Stimulated activated CD8-positive, alpha-beta memory T cell treated with anti-CD3 and anti-CD28 coated beads, Interleukin-4, amount 100 ng/mL, for 4 hours (primary cell): ENCODE measurements at regions not wholly inside any gene's neighbourhood (a gene's known extent, or its start where the extent isn't known, plus 50 kb on each side); places are given as distances from the start of the nearest gene placed in this dataset.

ENCODE experiments used
- DNase-seq, 2 donors: peaks; one replicate each; pipeline ENCODE4 v3.0.0-alpha.2; 2020; ENCODE audit warnings: low read depth in 2 of 2, low spot score in 1 of 2

DNA sequence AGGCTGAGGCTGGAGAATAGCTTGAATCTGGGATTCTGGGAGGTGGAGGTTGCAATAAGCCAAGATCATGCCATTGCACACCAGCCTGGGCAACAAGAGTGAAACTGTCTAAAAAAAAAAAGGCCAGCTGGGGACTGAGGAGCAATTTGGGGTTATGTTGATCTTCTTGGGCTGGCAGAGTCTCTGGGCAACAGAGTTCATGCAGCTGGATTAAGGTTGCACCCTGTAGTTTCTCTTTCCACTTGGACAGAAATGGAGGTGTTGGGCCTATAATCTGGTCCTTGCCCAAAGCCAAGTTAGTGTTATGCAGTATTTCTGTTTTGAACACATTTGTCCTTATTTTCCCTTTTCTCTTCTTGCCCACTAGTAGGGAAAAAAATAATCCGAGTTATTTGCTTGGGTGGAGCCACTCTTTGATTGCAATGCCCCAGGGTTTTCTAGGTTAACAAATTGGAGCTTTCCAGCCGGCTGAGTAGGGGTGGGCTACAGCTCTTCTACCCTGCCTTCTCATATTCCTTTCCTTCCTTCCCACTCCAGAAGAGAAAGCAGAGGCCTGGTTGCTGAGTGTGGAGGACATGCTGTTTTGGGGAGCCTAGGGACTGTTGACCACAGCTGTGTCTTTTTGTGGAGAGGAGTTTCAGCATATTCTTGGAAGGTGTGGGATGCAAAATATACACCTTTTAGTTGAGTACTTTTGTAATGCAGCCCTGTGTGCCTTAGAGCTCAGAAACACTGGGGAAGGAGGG is 213.9 kb downstream of the SOX4 start:
- no peak for DNase-seq

DNA sequence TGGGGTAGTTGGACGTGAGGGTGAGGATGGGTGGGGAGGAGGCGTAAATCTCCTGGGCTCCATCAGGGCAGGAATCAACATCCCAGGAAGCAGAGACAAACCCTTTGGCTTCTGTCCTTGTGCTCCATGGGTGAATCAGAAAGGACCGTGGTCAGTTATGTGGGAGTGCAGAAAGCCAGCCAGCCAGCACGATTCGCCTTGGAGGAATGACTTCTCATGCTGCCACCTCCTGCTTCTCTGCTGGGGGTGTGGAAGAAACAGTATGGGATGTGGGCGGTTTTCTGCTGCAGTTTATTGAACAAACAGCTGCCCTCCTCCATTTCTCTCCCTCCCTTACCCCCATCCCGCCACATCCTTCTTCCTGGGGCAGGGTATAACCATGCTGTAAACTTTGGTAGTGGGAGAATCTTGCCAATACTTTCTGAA is 214.5 kb downstream of the SOX4 start:
- no peak for DNase-seq

GRCh38 chr6:21808551-21809242 is 215.1 kb downstream of the SOX4 start:
- DNase-seq: no peak

GRCh38 chr6:21811484-21811883 is 217.9 kb downstream of the SOX4 start:
- no peak for DNase-seq

DNA sequence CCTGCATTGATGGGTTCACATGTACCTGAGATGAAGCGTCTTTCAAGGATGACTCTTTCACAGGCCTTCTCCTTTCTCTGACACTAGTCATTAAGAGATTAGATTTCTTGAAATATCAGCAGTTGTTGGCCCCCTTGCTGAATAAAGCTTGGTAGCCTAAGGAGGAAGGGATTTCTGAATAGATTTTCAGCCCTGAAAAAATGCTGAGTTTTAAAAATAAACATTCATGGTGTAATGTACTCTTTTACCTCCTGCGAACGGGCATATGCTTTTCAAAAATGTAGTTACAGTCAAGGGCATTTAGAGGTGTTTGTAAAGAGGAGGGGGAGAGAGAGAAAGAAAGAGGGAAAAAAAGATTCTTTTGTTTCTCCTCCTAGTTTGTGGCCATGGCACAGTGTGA is 222.7 kb downstream of the SOX4 start:
- no peak for DNase-seq

DNA sequence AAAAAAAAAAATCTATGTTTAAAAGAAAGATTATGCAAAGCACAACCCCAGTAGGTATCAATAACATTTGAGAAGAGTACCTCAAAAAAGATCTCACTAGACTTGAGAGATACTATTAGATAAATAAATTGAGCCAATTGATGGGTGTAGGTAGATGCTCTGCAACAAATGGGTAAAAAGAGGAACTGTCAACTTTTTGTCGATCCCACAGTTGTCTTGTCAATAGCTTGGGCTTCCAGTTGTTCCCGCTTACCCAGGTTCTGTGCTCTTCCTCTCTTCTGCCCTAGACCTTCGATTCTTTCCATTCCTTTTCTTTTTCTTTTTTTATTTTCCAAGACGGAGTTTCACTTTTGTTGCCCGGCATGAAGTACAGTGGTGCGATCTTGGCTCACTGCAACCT is 226.9 kb downstream of the SOX4 start:
- no peak for DNase-seq

- DNase-seq: no peak
These were observed 229.8 kb downstream of the SOX4 start for GRCh38 chr6:21823371-21823770.

DNA sequence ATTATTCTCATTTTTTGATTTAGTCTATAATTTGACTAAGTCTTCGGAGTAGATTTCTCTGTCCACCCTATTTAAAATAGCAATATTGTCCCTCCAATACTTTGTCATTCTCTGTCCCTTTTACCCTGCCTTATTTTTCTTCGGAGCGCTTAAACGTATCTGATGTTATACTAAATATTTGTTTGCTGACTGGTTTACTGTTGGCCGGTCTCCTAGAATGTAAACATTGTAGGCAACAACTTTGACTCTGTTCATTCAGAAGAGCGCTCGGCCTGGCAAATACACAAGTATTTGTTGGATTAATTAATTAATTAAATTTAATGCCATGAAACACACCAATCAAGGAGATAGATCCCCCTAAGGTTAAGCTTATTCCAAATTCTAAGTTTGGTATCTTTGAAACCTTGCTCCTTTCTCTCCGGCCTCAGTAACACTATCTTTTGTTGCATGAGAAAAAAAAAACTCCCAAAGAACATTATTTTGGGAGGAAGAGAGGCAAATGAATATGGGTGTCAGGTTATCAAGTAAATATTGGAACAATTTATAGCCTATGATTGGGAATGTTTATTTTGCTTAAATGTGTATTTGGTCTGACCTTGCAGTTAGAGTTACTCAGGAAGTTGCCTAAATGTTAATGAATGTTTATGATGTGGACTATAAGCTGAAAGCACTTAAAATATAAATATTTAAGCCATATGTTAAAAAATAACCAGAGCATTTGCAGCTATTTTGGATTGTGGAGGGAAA is 231.1 kb downstream of the SOX4 start:
- no peak for DNase-seq

DNA sequence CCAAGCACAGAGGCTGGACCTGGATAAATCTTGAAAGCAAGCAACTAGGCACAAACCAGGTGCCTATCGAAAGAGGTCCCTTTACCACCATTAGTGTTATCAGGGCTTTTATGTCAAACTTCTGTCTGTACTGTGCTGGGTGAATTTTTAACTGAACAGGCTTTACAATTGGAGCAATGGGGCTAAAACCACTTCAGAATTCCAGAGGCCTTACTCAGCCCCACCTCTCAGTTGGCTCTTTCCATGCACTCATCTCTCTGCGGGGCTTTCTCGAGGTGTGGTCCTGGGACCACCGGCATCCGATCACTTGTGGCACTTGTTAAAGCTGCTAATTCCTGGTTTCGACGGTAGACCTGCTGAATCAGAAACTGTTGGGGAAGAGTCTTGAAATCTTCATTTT is 232.5 kb downstream of the SOX4 start:
- DNase-seq: no peak

GRCh38 chr6:21826904-21827303 is 233.4 kb downstream of the SOX4 start:
- no peak for DNase-seq

DNA sequence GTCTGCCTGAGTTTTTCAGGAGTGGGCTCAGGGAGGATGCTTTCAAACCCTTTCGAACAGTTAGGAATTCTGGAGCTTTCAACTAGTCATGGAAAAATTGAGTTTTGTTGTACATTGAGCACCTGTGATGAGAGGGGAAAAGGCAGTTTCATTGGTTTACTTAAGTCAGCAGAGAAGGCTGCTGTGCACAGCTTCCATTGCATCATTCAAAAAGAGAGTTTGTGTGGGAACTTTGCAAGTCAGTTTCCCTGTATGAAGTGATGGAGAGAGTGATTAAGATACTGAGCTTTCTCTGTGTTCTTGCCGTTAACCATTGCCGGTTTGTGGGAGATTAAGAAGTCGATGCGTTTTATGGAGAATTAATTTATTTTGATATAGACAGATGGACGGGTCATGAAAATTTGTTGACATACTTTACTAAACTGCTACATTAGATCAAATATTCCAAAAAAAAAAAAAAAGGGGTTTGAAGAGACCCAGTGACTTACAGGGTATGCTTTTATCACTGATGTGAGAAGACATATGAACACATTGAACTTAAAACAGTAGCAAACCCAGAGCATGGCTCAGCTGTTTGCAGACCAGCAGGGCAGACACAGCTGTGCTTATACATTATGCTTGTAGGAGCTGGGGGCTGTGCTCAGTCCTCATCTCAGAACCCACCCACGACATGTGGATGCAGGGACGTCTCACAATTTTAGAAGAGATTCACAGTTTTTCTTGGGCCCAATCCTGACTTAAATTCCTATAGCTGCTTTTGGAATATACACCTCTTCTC is 234.1 kb downstream of the SOX4 start:
- DNase-seq: no peak

GRCh38 chr6:21828704-21829103 is 235.2 kb downstream of the SOX4 start:
- no peak for DNase-seq

DNA sequence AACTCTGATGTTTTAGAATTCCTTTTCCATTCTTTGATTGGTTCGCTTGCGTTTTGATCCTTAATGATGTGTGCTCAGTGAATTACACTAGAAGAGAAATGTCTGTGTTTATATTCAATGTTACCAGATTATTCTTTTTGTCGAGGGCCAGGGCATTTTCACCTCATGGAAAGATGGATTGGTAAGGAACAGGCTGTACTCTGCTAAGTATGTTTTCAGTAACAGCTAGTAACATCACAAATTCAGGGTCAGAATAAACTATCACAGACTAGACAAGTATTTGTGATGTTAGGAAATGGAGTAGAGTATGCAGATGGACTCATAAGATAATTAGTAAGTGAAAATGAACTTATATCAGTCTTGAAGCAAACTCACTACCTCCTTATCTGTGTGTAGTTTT is 235.6 kb downstream of the SOX4 start:
- no peak for DNase-seq

DNA sequence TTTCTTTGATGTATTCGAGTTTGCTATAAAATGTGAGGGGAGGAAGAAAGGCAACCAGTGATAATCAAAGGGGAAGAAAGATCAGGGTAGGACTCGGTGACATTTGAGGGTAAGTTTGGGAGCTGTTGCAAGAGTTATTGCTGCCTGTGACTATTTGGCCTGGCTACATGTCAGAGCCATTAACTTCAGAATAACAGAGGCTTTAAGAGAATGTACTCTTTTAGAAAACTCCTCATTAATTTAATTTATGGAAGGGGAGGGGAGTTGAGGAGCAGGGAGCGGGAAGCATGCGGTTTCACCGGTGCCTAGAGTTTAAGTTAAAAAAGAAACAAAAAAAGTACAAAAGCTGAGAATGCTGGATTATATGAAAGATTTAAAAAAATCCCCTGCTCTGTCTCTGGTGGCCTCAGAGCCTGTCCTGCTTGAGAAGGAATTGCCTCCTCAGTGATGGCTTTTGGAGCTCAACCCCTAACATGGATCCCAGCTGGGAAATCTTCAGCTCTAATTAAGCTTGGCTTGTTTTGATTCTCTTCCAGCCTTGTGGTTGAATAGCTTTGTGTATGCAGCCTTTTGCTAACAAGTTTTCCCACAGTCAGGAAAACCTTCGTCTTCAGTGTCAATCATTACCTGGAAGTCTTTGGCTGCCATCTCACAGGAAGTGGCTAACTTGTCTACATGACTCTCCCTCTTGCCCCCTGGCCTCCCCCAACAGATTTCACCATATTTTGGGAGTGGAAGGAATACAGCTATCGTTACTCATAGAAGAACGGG is 238.2 kb downstream of the SOX4 start:
- DNase-seq: no peak

DNA sequence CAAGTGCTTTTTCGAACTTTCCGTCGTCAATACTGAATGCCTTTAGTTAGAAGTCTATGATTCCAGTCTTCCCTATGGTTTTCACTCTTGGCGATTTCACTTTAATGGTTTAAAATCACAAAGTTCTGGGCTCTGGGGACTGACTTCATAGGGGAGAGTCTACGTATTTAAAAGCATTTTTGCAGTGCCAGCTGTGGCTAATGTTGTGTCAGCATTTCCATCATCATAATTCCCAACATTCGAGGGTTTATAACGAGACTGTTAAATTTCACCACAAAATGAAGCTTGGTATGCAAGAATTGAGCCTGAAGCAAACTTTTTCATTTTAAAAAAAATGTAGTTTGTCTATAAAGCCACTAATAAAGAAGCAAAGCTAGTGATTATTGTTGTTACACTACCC is 242.7 kb downstream of the SOX4 start:
- no peak for DNase-seq

GRCh38 chr6:21836772-21837425 is 243.3 kb downstream of the SOX4 start:
- no peak for DNase-seq

DNA sequence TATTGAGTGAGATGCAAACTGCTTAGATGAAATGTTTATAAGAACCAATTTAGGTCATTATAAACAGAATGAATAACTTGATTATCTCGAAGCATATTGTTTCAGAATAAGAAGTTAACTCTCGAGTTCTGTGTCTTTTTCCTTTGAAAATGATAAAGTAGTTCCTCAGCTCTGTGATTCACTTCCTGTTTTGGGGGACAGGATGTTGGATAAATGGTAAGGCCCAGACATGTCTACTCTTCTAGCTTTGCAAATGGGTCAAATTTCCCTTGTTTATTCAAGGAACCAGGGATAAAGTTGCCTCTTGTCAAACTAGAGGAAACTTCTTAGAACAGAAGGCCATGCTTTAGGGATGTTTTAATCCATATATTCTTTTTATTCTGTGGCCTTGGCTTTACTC is 246.9 kb downstream of the SOX4 start:
- no peak for DNase-seq

DNA sequence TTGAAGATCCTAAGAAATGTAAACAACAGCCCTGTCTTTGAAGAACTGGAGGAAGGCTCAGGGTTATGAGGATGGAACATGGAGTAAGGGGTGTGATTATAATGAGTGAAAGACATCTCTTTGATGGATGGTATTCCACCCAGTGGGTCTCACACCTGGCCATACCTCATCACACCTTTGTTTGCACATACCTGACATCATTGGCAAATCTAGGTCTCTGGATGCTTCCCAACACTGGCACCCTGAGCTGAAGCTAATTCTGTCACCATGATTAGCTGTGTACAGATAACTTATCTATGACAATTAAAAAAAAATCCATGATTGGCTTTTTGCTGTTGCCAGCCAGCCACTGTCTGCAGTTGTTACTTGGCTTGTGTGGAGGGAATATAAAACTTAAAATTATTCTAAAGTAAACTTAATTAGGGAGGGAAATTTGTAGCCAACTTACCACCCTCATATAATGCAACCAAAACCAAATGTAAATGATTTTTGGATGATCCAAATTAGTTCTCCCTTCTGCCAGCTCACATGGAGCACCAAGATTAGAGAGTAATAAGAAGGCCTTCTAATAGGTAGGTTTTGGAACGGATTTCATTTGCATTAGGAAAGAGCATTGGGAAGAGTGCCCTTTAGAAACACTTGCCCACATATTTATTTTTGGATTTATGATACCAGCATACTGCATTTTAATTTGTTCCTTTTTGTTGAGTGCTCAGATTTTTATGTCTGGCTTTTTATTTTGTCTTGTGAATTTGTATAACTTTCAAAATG is 249.5 kb downstream of the SOX4 start:
- DNase-seq: no peak

- DNase-seq: no peak
These were observed 250.8 kb downstream of the SOX4 start for GRCh38 chr6:21844120-21844917.
